Tongue (tissue), 1 donor: ENCODE measurements at regions not wholly inside any gene's neighbourhood (a gene's known extent, or its start where the extent isn't known, plus 50 kb on each side); places are given as distances from the start of the nearest gene placed in this dataset.

Experiments used
- DNase-seq: peaks from one replicate; pipeline ENCODE4 v3.0.0-alpha.2; 2015

GRCh38 chr5:175388531-175388930 lies 55.5 kb downstream of the DRD1 start:
- DNase-seq: no peak

GRCh38 chr5:175387144-175387543 lies 56.8 kb downstream of the DRD1 start:
- DNase-seq: no peak

GRCh38 chr5:175386526-175386925 lies 57.5 kb downstream of the DRD1 start:
- no peak for DNase-seq

GRCh38 chr5:175385691-175386362 lies 58.2 kb downstream of the DRD1 start:
- peak; percentile 16 for DNase-seq

- no peak for DNase-seq
Observed at GRCh38 chr5:175384724-175385552, 59.0 kb downstream of the DRD1 start.

- DNase-seq: peak; percentile 49
Observed at GRCh38 chr5:175383350-175383749, 60.6 kb downstream of the DRD1 start.

- no peak for DNase-seq
Observed at GRCh38 chr5:175382171-175382570, 61.8 kb downstream of the DRD1 start.

GRCh38 chr5:175381130-175381529 lies 62.9 kb downstream of the DRD1 start:
- no peak for DNase-seq

- no peak for DNase-seq
Observed at GRCh38 chr5:175380701-175381100, 63.3 kb downstream of the DRD1 start.

- no peak for DNase-seq
Observed at GRCh38 chr5:175379867-175380266, 64.1 kb downstream of the DRD1 start.

- DNase-seq: peak; percentile 5
Observed at GRCh38 chr5:175378444-175379028, 65.4 kb downstream of the DRD1 start.

- DNase-seq: no peak
Observed at GRCh38 chr5:175377816-175378215, 66.2 kb downstream of the DRD1 start.

GRCh38 chr5:175374166-175374875 lies 69.7 kb downstream of the DRD1 start:
- no peak for DNase-seq

- DNase-seq: no peak
Observed at GRCh38 chr5:175365866-175366265, 78.1 kb downstream of the DRD1 start.

- DNase-seq: no peak
Observed at GRCh38 chr5:175363300-175363699, 80.7 kb downstream of the DRD1 start.

GRCh38 chr5:175357995-175358394 lies 86.0 kb downstream of the DRD1 start:
- no peak for DNase-seq

GRCh38 chr5:175356428-175356827 lies 87.6 kb downstream of the DRD1 start:
- no peak for DNase-seq

- DNase-seq: peak; percentile 56
Observed at GRCh38 chr5:175354964-175355363, 89.0 kb downstream of the DRD1 start.

GRCh38 chr5:175353926-175354325 lies 90.1 kb downstream of the DRD1 start:
- no peak for DNase-seq

- no peak for DNase-seq
Observed at GRCh38 chr5:175351897-175352590, 91.9 kb downstream of the DRD1 start.

GRCh38 chr5:175351126-175351525 lies 92.9 kb downstream of the DRD1 start:
- no peak for DNase-seq

GRCh38 chr5:175347931-175348330 lies 96.1 kb downstream of the DRD1 start:
- no peak for DNase-seq
